Duodenal mucosa (tissue), 2 donors: ENCODE measurements at regions not wholly inside any gene's neighbourhood (a gene's known extent, or its start where the extent isn't known, plus 50 kb on each side); places are given as distances from the start of the nearest gene placed in this dataset.

Experiments used
- H3K27ac ChIP-seq: one replicate; pipeline ENCODE4 v1.7.0; 2013; ENCODE audit warnings: low read depth, low read length
- H3K27me3 ChIP-seq, 2 donors: one replicate each; pipeline ENCODE4 v1.7.0; 2013; ENCODE audit warnings: low read length in 2 of 2, control low read depth in 1 of 2; ENCODE audit not compliant: insufficient read depth in 2 of 2, control insufficient read depth in 1 of 2
- H3K36me3 ChIP-seq, 2 donors: one replicate each; pipeline ENCODE4 v1.7.0; 2013; ENCODE audit warnings: low read length in 2 of 2, control low read depth in 1 of 2; ENCODE audit not compliant: insufficient read depth in 2 of 2, control insufficient read depth in 1 of 2
- H3K4me1 ChIP-seq, 2 donors: one replicate each; pipeline ENCODE4 v1.7.0; 2013; ENCODE audit warnings: low read length in 2 of 2, control low read depth in 1 of 2; ENCODE audit not compliant: insufficient read depth in 2 of 2, control insufficient read depth in 1 of 2
- H3K4me3 ChIP-seq, 2 donors: one replicate each; pipeline ENCODE4 v1.7.0; 2013; ENCODE audit warnings: low read length in 2 of 2, low read depth in 1 of 2
- H3K9ac ChIP-seq, 2 donors: one replicate each; pipeline ENCODE4 v1.7.0; 2013; ENCODE audit warnings: low read length in 2 of 2, low read depth in 1 of 2
- H3K9me3 ChIP-seq, 2 donors: one replicate each; pipeline ENCODE4 v1.7.0; 2013; ENCODE audit warnings: low read length in 2 of 2, control low read depth in 1 of 2; ENCODE audit not compliant: control insufficient read depth in 1 of 2

DNA sequence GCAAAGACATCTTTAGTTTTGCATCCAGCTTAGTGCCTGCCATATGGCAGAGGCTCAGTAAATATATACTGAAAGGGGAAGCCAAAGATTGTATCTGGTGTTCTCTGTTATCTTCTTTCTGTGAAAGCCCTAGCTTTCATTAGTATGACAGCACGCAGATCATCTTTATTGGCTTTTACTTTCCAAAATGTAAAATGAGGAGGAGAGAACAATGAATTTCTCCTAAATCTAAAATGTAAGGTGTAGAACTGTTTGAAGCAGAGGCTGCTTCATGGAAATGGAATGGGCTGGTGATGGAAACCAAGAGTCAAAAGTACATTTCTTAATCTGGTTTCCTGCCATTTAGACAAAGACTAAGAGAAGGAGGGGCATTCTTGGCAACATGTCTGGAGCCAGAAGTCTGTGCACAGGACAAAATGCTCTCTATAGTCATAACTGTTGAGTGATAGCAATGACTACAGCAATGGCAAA is 1029.9 kb upstream of the PIK3C3 start:
- no peaks in the 10 kb centered on the region for H3K36me3 ChIP-seq
- no peaks in the 10 kb centered on the region for H3K27me3 ChIP-seq
- H3K4me1 ChIP-seq: no peaks in the 10 kb centered on the region
- no peak overlapping the region for H3K27ac ChIP-seq
- H3K9ac ChIP-seq: no peak overlapping the region
- H3K4me3 ChIP-seq: no peak overlapping the region
- H3K9me3 ChIP-seq: peaks cover 0 to 8% of the 10 kb centered on the region in 2 donors

- Histone ChIP-seq H3K9me3 (peaks cover 0 to 12% of the 10 kb centered on the region in 2 donors), H3K27me3 (no peaks in the 10 kb centered on the region), H3K4me3 (no peak overlapping the region), H3K36me3 (no peaks in the 10 kb centered on the region), H3K9ac (no peak overlapping the region), H3K27ac (no peak overlapping the region), H3K4me1 (no peaks in the 10 kb centered on the region)
Measured at GRCh38 chr18:40921845-40922629, 1033.0 kb upstream of the PIK3C3 start.

- Histone ChIP-seq H3K36me3 (no peaks in the 10 kb centered on the region), H3K27me3 (no peaks in the 10 kb centered on the region), H3K27ac (no peak overlapping the region), H3K4me1 (no peaks in the 10 kb centered on the region), H3K9me3 (peaks cover 0 to 6% of the 10 kb centered on the region in 2 donors), H3K9ac (no peak overlapping the region), H3K4me3 (no peak overlapping the region)
Measured at GRCh38 chr18:40917056-40917455, 1038.0 kb upstream of the PIK3C3 start.

GRCh38 chr18:40915724-40916123 is 1039.3 kb upstream of the PIK3C3 start:
- H3K27ac ChIP-seq: no peak overlapping the region
- no peaks in the 10 kb centered on the region for H3K36me3 ChIP-seq

GRCh38 chr18:40911582-40912254 is 1043.3 kb upstream of the PIK3C3 start:
- no peak overlapping the region for H3K27ac ChIP-seq
- H3K9me3 ChIP-seq: peaks cover 0 to 2% of the 10 kb centered on the region in 2 donors
- no peak overlapping the region for H3K4me3 ChIP-seq
- no peak overlapping the region for H3K9ac ChIP-seq
- no peaks in the 10 kb centered on the region for H3K27me3 ChIP-seq
- H3K4me1 ChIP-seq: no peaks in the 10 kb centered on the region
- no peaks in the 10 kb centered on the region for H3K36me3 ChIP-seq

More at GRCh38 chr18:40915724-40916123, 1039.3 kb upstream of the PIK3C3 start:
- Histone ChIP-seq H3K4me1 (no peaks in the 10 kb centered on the region), H3K9me3 (peaks cover 2 to 6% of the 10 kb centered on the region in 2 donors), H3K9ac (no peak overlapping the region), H3K4me3 (no peak overlapping the region), H3K27me3 (no peaks in the 10 kb centered on the region)

GRCh38 chr18:40911041-40911440 is 1044.0 kb upstream of the PIK3C3 start:
- no peaks in the 10 kb centered on the region for H3K36me3 ChIP-seq
- H3K4me1 ChIP-seq: no peaks in the 10 kb centered on the region
- peaks cover under 1 to 2% of the 10 kb centered on the region in 2 donors for H3K9me3 ChIP-seq
- H3K27ac ChIP-seq: no peak overlapping the region
- no peak overlapping the region for H3K9ac ChIP-seq
- no peak overlapping the region for H3K4me3 ChIP-seq
- H3K27me3 ChIP-seq: no peaks in the 10 kb centered on the region

DNA sequence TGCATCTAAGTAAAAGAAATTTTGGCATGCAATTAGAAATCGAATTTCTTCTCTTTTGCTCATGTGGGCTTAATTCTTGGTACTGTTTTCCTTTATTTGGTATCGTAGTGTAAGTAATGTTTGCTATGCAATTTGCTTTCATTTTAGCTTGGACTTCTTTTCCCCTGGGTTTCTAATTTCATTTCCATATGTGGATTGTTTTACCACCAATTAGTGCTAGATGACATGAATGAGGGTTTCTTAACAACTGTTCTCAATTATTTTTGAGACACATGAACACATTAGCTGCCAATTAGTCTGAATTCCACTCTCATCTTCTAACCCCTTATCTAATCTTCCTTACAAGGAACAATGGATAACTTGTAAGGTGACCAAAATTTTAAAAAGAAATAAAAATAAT is 1047.2 kb upstream of the PIK3C3 start:
- no peaks in the 10 kb centered on the region for H3K36me3 ChIP-seq
- no peak overlapping the region for H3K9ac ChIP-seq

DNA sequence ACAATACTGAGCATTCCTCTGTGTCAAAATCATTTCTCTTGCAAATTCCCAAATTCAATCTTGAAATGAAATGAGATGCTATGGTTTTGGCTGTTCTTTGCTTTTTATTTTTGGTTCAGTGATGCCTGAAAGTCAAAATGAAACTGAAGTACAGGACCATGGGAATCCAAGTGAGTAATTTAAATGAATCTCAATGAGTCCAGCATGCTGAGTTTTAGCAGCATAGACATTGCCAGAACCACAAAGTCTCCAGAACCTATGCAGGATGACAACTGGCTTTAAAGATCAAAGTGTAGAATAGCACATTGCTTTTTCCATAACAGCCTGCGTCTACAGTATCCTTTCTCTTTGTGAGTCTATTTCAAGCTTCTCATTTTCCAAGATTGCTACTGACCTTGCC is 1050.7 kb upstream of the PIK3C3 start:
- Histone ChIP-seq H3K9me3 (peaks cover 0 to 4% of the 10 kb centered on the region in 2 donors), H3K9ac (no peak overlapping the region), H3K36me3 (no peaks in the 10 kb centered on the region), H3K27me3 (no peaks in the 10 kb centered on the region), H3K27ac (no peak overlapping the region), H3K4me3 (no peak overlapping the region), H3K4me1 (no peaks in the 10 kb centered on the region)

More for the DNA sequence above, 1047.2 kb upstream of the PIK3C3 start:
- Histone ChIP-seq H3K27me3 (no peaks in the 10 kb centered on the region), H3K4me3 (no peak overlapping the region), H3K4me1 (no peaks in the 10 kb centered on the region), H3K27ac (no peak overlapping the region), H3K9me3 (peaks cover 2 to 4% of the 10 kb centered on the region in 2 donors)

- no peaks in the 10 kb centered on the region for H3K36me3 ChIP-seq
- no peak overlapping the region for H3K9ac ChIP-seq
- no peaks in the 10 kb centered on the region for H3K27me3 ChIP-seq
- no peak overlapping the region for H3K4me3 ChIP-seq
- H3K27ac ChIP-seq: no peak overlapping the region
- H3K9me3 ChIP-seq: peaks cover 0 to 4% of the 10 kb centered on the region in 2 donors
- H3K4me1 ChIP-seq: no peaks in the 10 kb centered on the region
Measured at GRCh38 chr18:40902436-40902835, 1052.6 kb upstream of the PIK3C3 start.

- no peak overlapping the region for H3K27ac ChIP-seq
- peaks cover 0 to 3% of the 10 kb centered on the region in 2 donors for H3K9me3 ChIP-seq
- no peaks in the 10 kb centered on the region for H3K4me1 ChIP-seq
- no peak overlapping the region for H3K9ac ChIP-seq
- no peaks in the 10 kb centered on the region for H3K27me3 ChIP-seq
- no peak overlapping the region for H3K4me3 ChIP-seq
- H3K36me3 ChIP-seq: no peaks in the 10 kb centered on the region
Measured at GRCh38 chr18:40897884-40898283, 1057.2 kb upstream of the PIK3C3 start.
